SK-N-MC (cell line): ENCODE measurements at regions not wholly inside any gene's neighbourhood (a gene's known extent, or its start where the extent isn't known, plus 50 kb on each side); places are given as distances from the start of the nearest gene placed in this dataset.

ENCODE experiments used
- EZH2 ChIP-seq: fragments of 200-600 bp; sonication (generic); IDR thresholded peaks from one replicate; pipeline ENCODE4 v1.6.1; 2017; ENCODE audit warnings: antibody characterized with exemption
- FOXP2 ChIP-seq: optimal IDR thresholded peaks from 2 replicates; pipeline ENCODE3; 2011; ENCODE audit warnings: mild to moderate bottlenecking, moderate library complexity; ENCODE audit not compliant: insufficient read depth; ENCODE audit errors: extremely low read length, control extremely low read depth
- POLR2AphosphoS5 ChIP-seq: IDR thresholded peaks from 2 replicates; pipeline ENCODE4 v1.6.1; 2012; ENCODE audit warnings: mild to moderate bottlenecking, low read depth, low read length, borderline replicate concordance

DNA sequence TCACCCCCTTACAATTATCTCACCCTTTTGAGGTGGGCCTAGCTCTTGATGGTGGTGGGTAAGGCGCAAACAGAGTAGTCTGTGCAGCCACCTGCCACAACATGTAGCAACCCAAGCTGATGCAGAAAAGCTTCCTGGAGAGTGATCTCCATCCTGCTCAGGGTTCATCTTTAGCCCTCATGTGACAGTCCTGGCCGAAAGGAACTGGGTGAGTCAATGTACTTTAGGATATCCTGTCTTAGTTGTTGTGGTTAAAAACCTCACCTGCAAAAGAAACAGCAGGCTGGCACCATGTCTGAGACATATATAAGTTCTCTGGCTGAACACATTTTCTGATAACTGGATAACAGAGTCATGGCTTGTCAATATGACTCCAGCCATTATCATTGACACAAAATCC lies 183.5 kb upstream of the CPHXL start:
- TF ChIP-seq POLR2AphosphoS5 (no peak), EZH2 (no peak), FOXP2 (no peak)
